DOHH2 (cell line): ENCODE measurements at regions not wholly inside any gene's neighbourhood (a gene's known extent, or its start where the extent isn't known, plus 50 kb on each side); places are given as distances from the start of the nearest gene placed in this dataset.

Experiments
- H3F3A ChIP-seq: fragments of 200-600 bp; sonication (generic), shearing (Covaris generic); 2 replicates; pipeline ENCODE4 v1.6.0; 2016; ENCODE audit warnings: antibody characterized with exemption, mild to moderate bottlenecking; ENCODE audit not compliant: control insufficient read depth, insufficient read depth
- H3K27ac ChIP-seq: fragments of 200-600 bp; sonication (generic); 2 replicates; pipeline ENCODE4 v1.5.1; 2014; ENCODE audit warnings: low read depth, mild to moderate bottlenecking, low read length, moderate library complexity
- H3K27me3 ChIP-seq: fragments of 200-600 bp; sonication (generic); 2 replicates; pipeline ENCODE4 v1.6.1; 2014; ENCODE audit warnings: mild to moderate bottlenecking, low read length, mixed read lengths; ENCODE audit not compliant: control insufficient read depth
- H3K36me3 ChIP-seq: fragments of 200-600 bp; sonication (generic); 2 replicates; pipeline ENCODE4 v1.6.1; 2014; ENCODE audit warnings: mild to moderate bottlenecking, low read length, moderate library complexity, mixed read lengths; ENCODE audit not compliant: control insufficient read depth
- H3K4me1 ChIP-seq: fragments of 200-600 bp; sonication (generic); 2 replicates; pipeline ENCODE4 v1.6.1; 2014; ENCODE audit warnings: mild to moderate bottlenecking, low read length, mixed read lengths; ENCODE audit not compliant: control insufficient read depth
- H3K4me2 ChIP-seq: fragments of 200-600 bp; sonication (generic); 2 replicates; pipeline ENCODE4 v1.6.0; 2014; ENCODE audit warnings: mild to moderate bottlenecking, low read length, moderate library complexity
- H3K4me3 ChIP-seq: fragments of 200-600 bp; sonication (generic); 2 replicates; pipeline ENCODE4 v1.5.1; 2014; ENCODE audit warnings: mild to moderate bottlenecking, low read length, mixed read lengths
- H3K79me2 ChIP-seq: fragments of 200-600 bp; sonication (generic); 2 replicates; pipeline ENCODE4 v1.6.1; 2014; ENCODE audit warnings: mild to moderate bottlenecking, low read length, mixed read lengths; ENCODE audit not compliant: control insufficient read depth
- H3K9me2 ChIP-seq: fragments of 200-600 bp; sonication (generic); replicated peaks from 2 replicates; pipeline ENCODE4 v1.6.1; 2014; ENCODE audit warnings: mild to moderate bottlenecking, low read length, mixed read lengths; ENCODE audit not compliant: control insufficient read depth
- H3K9me3 ChIP-seq: fragments of 200-600 bp; sonication (generic); 2 replicates; pipeline ENCODE4 v1.6.1; 2014; ENCODE audit warnings: antibody characterized with exemption, low read length, mixed read lengths; ENCODE audit not compliant: control insufficient read depth, insufficient read depth
- H4K20me1 ChIP-seq: fragments of 200-600 bp; sonication (generic); 2 replicates; pipeline ENCODE4 v1.6.0; 2014; ENCODE audit warnings: low read depth, mild to moderate bottlenecking, antibody characterized with exemption, low read length, moderate library complexity; ENCODE audit not compliant: control insufficient read depth, insufficient read depth
- EZH2phosphoT487 ChIP-seq: fragments of 200-600 bp; sonication (generic); IDR thresholded peaks from 2 replicates; pipeline ENCODE4 v1.6.1; 2017; ENCODE audit warnings: borderline replicate concordance, mild to moderate bottlenecking, antibody characterized with exemption, low read length, moderate library complexity, mixed read lengths
- TF ChIP-seq, protein P1 (sequence below): fragments of 200-600 bp; sonication (generic); IDR thresholded peaks from one replicate; pipeline ENCODE4 v1.5.1; 2014; ENCODE audit warnings: antibody characterized with exemption, mild to moderate bottlenecking, low read depth, low read length; ENCODE audit not compliant: poor library complexity, severe bottlenecking

DNA sequence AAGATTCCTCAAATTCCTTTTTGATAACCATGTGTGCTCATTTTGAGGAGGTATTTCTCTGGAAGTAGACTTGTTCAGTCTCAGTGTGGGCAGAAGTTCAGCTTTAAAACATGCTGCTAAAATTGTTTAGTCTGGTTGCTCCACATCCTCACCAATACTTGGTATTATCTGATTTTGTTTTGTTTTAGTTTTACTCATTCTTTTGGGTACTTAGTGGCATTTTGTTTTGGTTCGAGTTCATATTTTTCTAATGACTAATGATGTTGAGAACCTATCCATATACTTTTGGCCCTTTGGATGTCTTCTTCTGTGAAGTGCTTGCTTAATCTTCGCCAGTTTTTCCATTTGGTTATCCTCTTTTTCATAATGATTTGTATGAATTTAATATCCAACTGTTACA is 694.2 kb upstream of the FZD8 start:
- Histone ChIP-seq H3K4me2 (no peak overlapping the region), H3K79me2 (no peaks in the 10 kb centered on the region), H4K20me1 (no peaks in the 10 kb centered on the region), H3K27ac (no peak overlapping the region), H3K9me2 (no peaks in the 10 kb centered on the region), H3K36me3 (no peaks in the 10 kb centered on the region), H3K27me3 (no peaks in the 10 kb centered on the region), H3F3A (no peaks in the 10 kb centered on the region), H3K4me3 (no peak overlapping the region), H3K9me3 (no peaks in the 10 kb centered on the region), H3K4me1 (no peaks in the 10 kb centered on the region)
- TF ChIP-seq, protein P1, sequence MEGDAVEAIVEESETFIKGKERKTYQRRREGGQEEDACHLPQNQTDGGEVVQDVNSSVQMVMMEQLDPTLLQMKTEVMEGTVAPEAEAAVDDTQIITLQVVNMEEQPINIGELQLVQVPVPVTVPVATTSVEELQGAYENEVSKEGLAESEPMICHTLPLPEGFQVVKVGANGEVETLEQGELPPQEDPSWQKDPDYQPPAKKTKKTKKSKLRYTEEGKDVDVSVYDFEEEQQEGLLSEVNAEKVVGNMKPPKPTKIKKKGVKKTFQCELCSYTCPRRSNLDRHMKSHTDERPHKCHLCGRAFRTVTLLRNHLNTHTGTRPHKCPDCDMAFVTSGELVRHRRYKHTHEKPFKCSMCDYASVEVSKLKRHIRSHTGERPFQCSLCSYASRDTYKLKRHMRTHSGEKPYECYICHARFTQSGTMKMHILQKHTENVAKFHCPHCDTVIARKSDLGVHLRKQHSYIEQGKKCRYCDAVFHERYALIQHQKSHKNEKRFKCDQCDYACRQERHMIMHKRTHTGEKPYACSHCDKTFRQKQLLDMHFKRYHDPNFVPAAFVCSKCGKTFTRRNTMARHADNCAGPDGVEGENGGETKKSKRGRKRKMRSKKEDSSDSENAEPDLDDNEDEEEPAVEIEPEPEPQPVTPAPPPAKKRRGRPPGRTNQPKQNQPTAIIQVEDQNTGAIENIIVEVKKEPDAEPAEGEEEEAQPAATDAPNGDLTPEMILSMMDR = no peak
- TF ChIP-seq EZH2phosphoT487 = no peak

DNA sequence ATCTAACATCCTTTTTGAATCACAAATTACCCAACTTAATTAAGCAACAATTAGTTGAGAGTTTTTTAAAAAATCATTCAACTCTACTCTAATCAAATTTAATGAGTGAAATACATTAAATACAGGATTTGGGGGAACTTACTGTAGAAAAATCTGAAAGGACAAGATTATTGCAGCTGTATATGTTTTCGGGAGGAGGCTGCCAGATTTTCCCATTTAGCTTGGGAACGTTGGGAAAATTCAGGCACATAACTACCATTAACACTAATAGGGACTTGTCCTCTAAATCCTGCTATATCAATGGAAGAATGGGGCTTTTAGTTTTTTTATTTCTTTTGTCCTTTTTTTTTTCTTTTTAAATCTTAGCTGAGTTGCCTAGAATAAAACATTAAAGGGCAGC is 691.4 kb upstream of the FZD8 start:
- H3K36me3 ChIP-seq = no peaks in the 10 kb centered on the region
- H3K27me3 ChIP-seq = no peaks in the 10 kb centered on the region
- no peaks in the 10 kb centered on the region for H4K20me1 ChIP-seq
- H3K4me3 ChIP-seq = no peak overlapping the region
- H3K4me2 ChIP-seq = no peak overlapping the region
- TF ChIP-seq EZH2phosphoT487 = no peak
- TF ChIP-seq, protein P1 = no peak
- no peaks in the 10 kb centered on the region for H3K4me1 ChIP-seq
- no peaks in the 10 kb centered on the region for H3K9me2 ChIP-seq
- no peaks in the 10 kb centered on the region for H3K9me3 ChIP-seq
- no peaks in the 10 kb centered on the region for H3K79me2 ChIP-seq
- no peaks in the 10 kb centered on the region for H3F3A ChIP-seq
- no peak overlapping the region for H3K27ac ChIP-seq

- Histone ChIP-seq H3K9me2 (no peaks in the 10 kb centered on the region), H3K27ac (no peak overlapping the region), H3K4me2 (no peak overlapping the region), H4K20me1 (no peaks in the 10 kb centered on the region), H3K4me3 (no peak overlapping the region), H3K79me2 (no peaks in the 10 kb centered on the region), H3F3A (no peaks in the 10 kb centered on the region), H3K9me3 (no peaks in the 10 kb centered on the region), H3K27me3 (no peaks in the 10 kb centered on the region), H3K36me3 (no peaks in the 10 kb centered on the region), H3K4me1 (no peaks in the 10 kb centered on the region)
- no peak for TF ChIP-seq EZH2phosphoT487
- TF ChIP-seq, protein P1 = no peak
These were observed 690.8 kb upstream of the FZD8 start for GRCh38 chr10:36332926-36333325.

DNA sequence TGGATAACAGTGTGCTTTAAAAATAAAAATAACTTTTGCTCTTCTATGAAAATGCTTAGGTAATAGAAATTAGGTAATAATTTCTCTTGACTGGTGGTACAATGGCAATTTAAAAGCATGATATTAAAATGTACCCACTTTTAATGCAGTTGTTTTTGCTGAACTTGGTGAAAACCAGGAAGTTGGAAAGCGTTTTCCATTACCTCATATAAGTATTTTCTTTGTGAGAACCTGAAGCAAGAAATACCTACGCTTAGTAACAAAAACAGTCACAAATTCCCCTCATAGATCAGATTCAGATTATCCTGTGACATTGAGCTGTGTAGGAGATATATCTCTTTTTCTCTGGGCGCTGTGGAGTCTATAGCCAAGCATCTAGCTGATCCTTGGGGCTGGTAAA is 689.0 kb upstream of the FZD8 start:
- Histone ChIP-seq H3K4me3 (no peak overlapping the region), H3K9me2 (no peaks in the 10 kb centered on the region), H3F3A (no peaks in the 10 kb centered on the region), H3K36me3 (no peaks in the 10 kb centered on the region), H3K27me3 (no peaks in the 10 kb centered on the region), H3K79me2 (no peaks in the 10 kb centered on the region), H4K20me1 (no peaks in the 10 kb centered on the region), H3K27ac (no peak overlapping the region), H3K4me1 (no peaks in the 10 kb centered on the region), H3K9me3 (no peaks in the 10 kb centered on the region), H3K4me2 (no peak overlapping the region)
- TF ChIP-seq, protein P1 = no peak
- no peak for TF ChIP-seq EZH2phosphoT487
